Activated CD8-positive, alpha-beta memory T cell treated with anti-CD3 and anti-CD28 coated beads for 24 hours (primary cell): ENCODE measurements at regions not wholly inside any gene's neighbourhood (a gene's known extent, or its start where the extent isn't known, plus 50 kb on each side); places are given as distances from the start of the nearest gene placed in this dataset.
"Not testable (repeated sequence)": the region's sequence is repeated elsewhere in the genome, so short reads cannot be mapped to it uniquely, and the experiment has no call there.

Experiments used
- DNase-seq: peaks from one replicate; pipeline ENCODE4 v3.0.0-alpha.2; 2020

- no peak for DNase-seq
Measured at GRCh38 chr20:61067221-61067620, 184.8 kb upstream of the CDH4 start.

- no peak for DNase-seq
Measured at GRCh38 chr20:61072398-61072797, 179.7 kb upstream of the CDH4 start.

GRCh38 chr20:61073376-61073775 lies 178.7 kb upstream of the CDH4 start:
- DNase-seq, result no peak

- DNase-seq, result no peak
Measured at GRCh38 chr20:61082720-61083119, 169.3 kb upstream of the CDH4 start.

GRCh38 chr20:61083431-61083830 lies 168.6 kb upstream of the CDH4 start:
- DNase-seq, result no peak

GRCh38 chr20:61086031-61086430 lies 166.0 kb upstream of the CDH4 start:
- no peak for DNase-seq

- no peak for DNase-seq
Measured at GRCh38 chr20:61090541-61090940, 161.5 kb upstream of the CDH4 start.

GRCh38 chr20:61092251-61092650 lies 159.8 kb upstream of the CDH4 start:
- no peak for DNase-seq

- no peak for DNase-seq
Measured at GRCh38 chr20:61094581-61094980, 157.5 kb upstream of the CDH4 start.

GRCh38 chr20:61096463-61096862 lies 155.6 kb upstream of the CDH4 start:
- DNase-seq, result no peak

GRCh38 chr20:61099806-61100205 lies 152.3 kb upstream of the CDH4 start:
- DNase-seq, result no peak

GRCh38 chr20:61100489-61100888 lies 151.6 kb upstream of the CDH4 start:
- no peak for DNase-seq

- DNase-seq, result not testable (repeated sequence)
Measured at GRCh38 chr20:61101321-61101720, 150.7 kb upstream of the CDH4 start.

GRCh38 chr20:61104232-61104631 lies 147.8 kb upstream of the CDH4 start:
- no peak for DNase-seq

- DNase-seq, result no peak
Measured at GRCh38 chr20:61105395-61105794, 146.7 kb upstream of the CDH4 start.

GRCh38 chr20:61106438-61106837 lies 145.6 kb upstream of the CDH4 start:
- no peak for DNase-seq

GRCh38 chr20:61109221-61109805 lies 142.7 kb upstream of the CDH4 start:
- no peak for DNase-seq

- DNase-seq, result no peak
Measured at GRCh38 chr20:61112515-61112914, 139.5 kb upstream of the CDH4 start.

GRCh38 chr20:61113731-61114130 lies 138.3 kb upstream of the CDH4 start:
- DNase-seq, result no peak

GRCh38 chr20:61114493-61115175 lies 137.4 kb upstream of the CDH4 start:
- DNase-seq, result no peak

GRCh38 chr20:61115364-61116065 lies 136.5 kb upstream of the CDH4 start:
- DNase-seq, result no peak

GRCh38 chr20:61117725-61118124 lies 134.3 kb upstream of the CDH4 start:
- no peak for DNase-seq

GRCh38 chr20:61118429-61119224 lies 133.4 kb upstream of the CDH4 start:
- DNase-seq, result no peak

GRCh38 chr20:61119273-61119672 lies 132.8 kb upstream of the CDH4 start:
- DNase-seq, result no peak
